Astrocyte (in vitro differentiated cells and primary cell): ENCODE measurements at regions not wholly inside any gene's neighbourhood (a gene's known extent, or its start where the extent isn't known, plus 50 kb on each side); places are given as distances from the start of the nearest gene placed in this dataset.

Experiments
- EZH2 ChIP-seq: IDR thresholded peaks from 2 replicates; pipeline ENCODE4 v1.6.1; 2012; ENCODE audit warnings: mild to moderate bottlenecking, low read length, inconsistent platforms; ENCODE audit not compliant: insufficient read depth
- TF ChIP-seq, protein P1 (sequence below): IDR thresholded peaks from 2 replicates; pipeline ENCODE4 v1.5.1; 2011; ENCODE audit warnings: low read depth, mild to moderate bottlenecking, inconsistent platforms, low read length, moderate library complexity; ENCODE audit not compliant: insufficient read depth

DNA sequence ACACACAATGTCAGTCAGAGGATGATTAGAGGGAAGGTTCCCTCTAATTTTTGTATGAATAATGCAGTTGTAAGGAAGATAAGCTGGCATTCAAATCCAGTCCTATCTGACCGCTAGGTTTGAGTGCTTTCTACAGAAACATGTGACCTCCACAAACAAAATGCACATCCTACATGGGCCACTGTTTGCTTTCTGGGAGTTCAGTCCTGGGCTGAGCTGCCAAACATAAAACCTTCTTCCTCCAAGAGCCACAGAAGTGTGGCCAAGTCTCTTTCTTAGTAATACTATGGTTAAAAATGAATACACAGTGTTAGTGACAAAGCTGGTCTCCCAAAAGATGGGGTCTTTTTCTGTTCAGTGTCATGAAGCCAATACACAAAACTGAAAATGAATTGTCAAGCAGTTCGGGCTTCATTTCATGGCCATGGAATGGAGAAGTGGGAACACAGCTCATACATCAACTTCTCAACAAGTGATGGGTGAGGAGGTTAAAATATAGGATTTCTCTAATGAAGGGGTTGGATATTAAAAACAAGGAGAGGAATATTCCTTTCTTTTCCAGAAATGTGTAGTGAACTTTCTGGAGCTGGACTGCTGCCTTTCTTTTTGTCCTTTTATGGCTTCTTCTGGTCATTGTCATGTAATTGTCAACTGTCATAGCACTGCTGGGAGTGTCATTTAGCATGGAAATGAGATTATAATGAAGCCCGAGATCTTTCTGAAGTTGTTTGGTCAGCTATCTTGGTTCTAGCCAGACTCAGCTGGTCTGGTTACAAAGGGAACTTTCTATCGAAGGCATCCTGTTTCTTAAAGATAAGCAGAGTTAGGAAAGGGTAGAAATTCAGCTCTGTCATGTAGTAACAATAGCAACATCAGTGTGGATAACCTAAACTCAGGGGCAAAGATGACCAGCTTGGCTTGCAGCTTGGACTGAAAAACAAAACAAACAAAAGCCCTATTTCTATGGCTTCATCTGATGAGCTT lies 135.1 kb downstream of the CHD1L start:
- TF ChIP-seq, protein P1, sequence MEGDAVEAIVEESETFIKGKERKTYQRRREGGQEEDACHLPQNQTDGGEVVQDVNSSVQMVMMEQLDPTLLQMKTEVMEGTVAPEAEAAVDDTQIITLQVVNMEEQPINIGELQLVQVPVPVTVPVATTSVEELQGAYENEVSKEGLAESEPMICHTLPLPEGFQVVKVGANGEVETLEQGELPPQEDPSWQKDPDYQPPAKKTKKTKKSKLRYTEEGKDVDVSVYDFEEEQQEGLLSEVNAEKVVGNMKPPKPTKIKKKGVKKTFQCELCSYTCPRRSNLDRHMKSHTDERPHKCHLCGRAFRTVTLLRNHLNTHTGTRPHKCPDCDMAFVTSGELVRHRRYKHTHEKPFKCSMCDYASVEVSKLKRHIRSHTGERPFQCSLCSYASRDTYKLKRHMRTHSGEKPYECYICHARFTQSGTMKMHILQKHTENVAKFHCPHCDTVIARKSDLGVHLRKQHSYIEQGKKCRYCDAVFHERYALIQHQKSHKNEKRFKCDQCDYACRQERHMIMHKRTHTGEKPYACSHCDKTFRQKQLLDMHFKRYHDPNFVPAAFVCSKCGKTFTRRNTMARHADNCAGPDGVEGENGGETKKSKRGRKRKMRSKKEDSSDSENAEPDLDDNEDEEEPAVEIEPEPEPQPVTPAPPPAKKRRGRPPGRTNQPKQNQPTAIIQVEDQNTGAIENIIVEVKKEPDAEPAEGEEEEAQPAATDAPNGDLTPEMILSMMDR, result no peak
- no peak for TF ChIP-seq EZH2
